ENCODE measurements at regions not wholly inside any gene's neighbourhood (a gene's known extent, or its start where the extent isn't known, plus 50 kb on each side); places are given as distances from the start of the nearest gene placed in this dataset.

DNA sequence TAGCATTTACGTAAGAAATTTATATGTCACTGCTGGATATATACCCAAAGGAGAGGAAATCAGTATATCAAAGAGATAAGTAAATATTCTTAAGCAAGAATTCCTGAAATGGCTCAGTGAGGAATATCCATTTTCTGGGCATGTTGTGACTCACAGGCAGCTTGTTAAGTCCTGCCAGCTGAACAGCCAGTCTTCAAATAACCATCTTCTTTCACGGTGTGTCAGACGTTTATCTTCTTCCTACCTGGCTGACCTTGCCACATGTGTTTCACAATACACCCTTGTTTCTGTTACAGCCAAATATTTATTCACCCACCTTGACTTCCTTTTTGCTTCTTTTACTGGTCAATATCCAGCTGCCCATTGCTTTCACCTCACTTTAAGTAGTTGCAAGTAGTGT, 648.1 kb downstream of the ANKRD7 start:
- no peak for ATAC-seq
- Histone ChIP-seq H3K9me3 (no peaks in the 10 kb centered on the region), H3K4me3 (no peak overlapping the region), H3K27me3 (ENCODE audit: insufficient read depth in 3 of 3, low read length in 2 of 3) (no peaks in the 10 kb centered on the region), H3K27ac (no peak overlapping the region), H3K4me1 (no peaks in the 10 kb centered on the region), H3K36me3 (ENCODE audit: insufficient read depth in 1 of 2, low read depth in 1 of 2) (no peaks in the 10 kb centered on the region)
- intact Hi-C loops (cut with DNase I): no loop called here
- TF ChIP-seq, protein P1, sequence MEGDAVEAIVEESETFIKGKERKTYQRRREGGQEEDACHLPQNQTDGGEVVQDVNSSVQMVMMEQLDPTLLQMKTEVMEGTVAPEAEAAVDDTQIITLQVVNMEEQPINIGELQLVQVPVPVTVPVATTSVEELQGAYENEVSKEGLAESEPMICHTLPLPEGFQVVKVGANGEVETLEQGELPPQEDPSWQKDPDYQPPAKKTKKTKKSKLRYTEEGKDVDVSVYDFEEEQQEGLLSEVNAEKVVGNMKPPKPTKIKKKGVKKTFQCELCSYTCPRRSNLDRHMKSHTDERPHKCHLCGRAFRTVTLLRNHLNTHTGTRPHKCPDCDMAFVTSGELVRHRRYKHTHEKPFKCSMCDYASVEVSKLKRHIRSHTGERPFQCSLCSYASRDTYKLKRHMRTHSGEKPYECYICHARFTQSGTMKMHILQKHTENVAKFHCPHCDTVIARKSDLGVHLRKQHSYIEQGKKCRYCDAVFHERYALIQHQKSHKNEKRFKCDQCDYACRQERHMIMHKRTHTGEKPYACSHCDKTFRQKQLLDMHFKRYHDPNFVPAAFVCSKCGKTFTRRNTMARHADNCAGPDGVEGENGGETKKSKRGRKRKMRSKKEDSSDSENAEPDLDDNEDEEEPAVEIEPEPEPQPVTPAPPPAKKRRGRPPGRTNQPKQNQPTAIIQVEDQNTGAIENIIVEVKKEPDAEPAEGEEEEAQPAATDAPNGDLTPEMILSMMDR (IDR thresholded peaks at IDR 0.05): no peak
- 40 to 46% (median 41%) methylated on average over 3 of the region's 3 CpGs for WGBS, 3 donors
- DNase-seq: no peak

- 54 to 70% (median 65%) methylated on average over 2 of the region's 2 CpGs for WGBS, 3 donors
- no peak overlapping the region for H3K4me3 ChIP-seq
- H3K27ac ChIP-seq: no peak overlapping the region
- TF ChIP-seq, protein P1 (IDR thresholded peaks at IDR 0.05): no peak
- ATAC-seq (no peak), DNase-seq (no peak)
- H3K9me3 ChIP-seq: no peaks in the 10 kb centered on the region
- no peaks in the 10 kb centered on the region for H3K27me3 ChIP-seq (ENCODE audit: insufficient read depth in 3 of 3, low read length in 2 of 3)
- intact Hi-C loops (cut with DNase I): no loop called here
- no peaks in the 10 kb centered on the region for H3K4me1 ChIP-seq
- H3K36me3 ChIP-seq (ENCODE audit: insufficient read depth in 1 of 2, low read depth in 1 of 2): no peaks in the 10 kb centered on the region
Measured at GRCh38 chr7:118877187-118877586, 652.7 kb downstream of the ANKRD7 start.

GRCh38 chr7:118878336-118878735, 653.8 kb downstream of the ANKRD7 start:
- H3K27me3 ChIP-seq (ENCODE audit: insufficient read depth in 3 of 3, low read length in 2 of 3): no peaks in the 10 kb centered on the region
- ATAC-seq (no peak), DNase-seq (no peak)
- TF ChIP-seq, protein P1 (IDR thresholded peaks at IDR 0.05): no peak
- H3K36me3 ChIP-seq (ENCODE audit: insufficient read depth in 1 of 2, low read depth in 1 of 2): no peaks in the 10 kb centered on the region
- no peak overlapping the region for H3K4me3 ChIP-seq
- intact Hi-C loops (cut with DNase I): no loop called here
- H3K27ac ChIP-seq: no peak overlapping the region
- no peaks in the 10 kb centered on the region for H3K9me3 ChIP-seq
- no peaks in the 10 kb centered on the region for H3K4me1 ChIP-seq

DNA sequence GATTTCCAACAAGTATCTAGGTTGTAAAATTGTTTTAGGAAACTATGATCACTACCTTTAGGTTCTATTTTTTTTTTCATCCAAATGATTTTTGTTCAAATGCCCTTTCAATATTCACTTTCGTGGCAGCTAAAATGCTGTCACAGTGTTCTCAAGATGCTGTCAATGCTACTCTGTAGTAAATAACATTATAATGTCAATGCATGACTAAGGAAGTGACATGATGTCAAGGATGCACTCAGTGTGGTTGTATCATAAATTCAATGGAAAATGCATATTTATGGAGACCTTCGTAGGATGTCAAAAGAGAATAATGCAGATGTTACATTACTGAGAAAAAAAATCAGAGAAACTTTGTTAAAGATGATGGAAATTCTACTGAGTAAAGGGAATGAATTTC, 673.8 kb downstream of the ANKRD7 start:
- TF ChIP-seq, protein P1 (IDR thresholded peaks at IDR 0.05): no peak

GRCh38 chr7:118902600-118902999, 678.1 kb downstream of the ANKRD7 start:
- TF ChIP-seq, protein P1 (IDR thresholded peaks at IDR 0.05): no peak
- Histone ChIP-seq H3K4me1 (no peaks in the 10 kb centered on the region), H3K9me3 (no peaks in the 10 kb centered on the region), H3K36me3 (ENCODE audit: insufficient read depth in 1 of 2, low read depth in 1 of 2) (no peaks in the 10 kb centered on the region), H3K27ac (no peak overlapping the region), H3K4me3 (no peak overlapping the region), H3K27me3 (ENCODE audit: insufficient read depth in 3 of 3, low read length in 2 of 3) (no peaks in the 10 kb centered on the region)
- 86 to 90% (median 89%) methylated on average over 3 of the region's 3 CpGs for WGBS, 3 donors
- no peak for ATAC-seq
- intact Hi-C loops (cut with DNase I): no loop called here
- DNase-seq: no peak

More for the DNA sequence above, 673.8 kb downstream of the ANKRD7 start:
- Histone ChIP-seq H3K4me3 (no peak overlapping the region), H3K4me1 (no peaks in the 10 kb centered on the region), H3K36me3 (ENCODE audit: insufficient read depth in 1 of 2, low read depth in 1 of 2) (no peaks in the 10 kb centered on the region), H3K27ac (no peak overlapping the region), H3K9me3 (no peaks in the 10 kb centered on the region), H3K27me3 (ENCODE audit: insufficient read depth in 3 of 3, low read length in 2 of 3) (no peaks in the 10 kb centered on the region)
- ATAC-seq: no peak
- intact Hi-C loops (cut with DNase I): no loop called here
- no peak for DNase-seq
- WGBS, 3 donors: 77 to 84% (median 77%) methylated on average over 2 of the region's 2 CpGs
